K562 (cell line): ENCODE measurements at regions not wholly inside any gene's neighbourhood (a gene's known extent, or its start where the extent isn't known, plus 50 kb on each side); places are given as distances from the start of the nearest gene placed in this dataset.
A peak's percentile ranks its signal among the peaks of the same experiment; 100 is the strongest.

Experiments
- ATAC-seq: fragments of 200-7000 bp; cut with Tn5 transposase; 3 replicates; pipeline ENCODE4 v1.9.1; 2020; ENCODE audit warnings: moderate library complexity
- BruUV-seq: library from RNA; stranded (reverse); fragments of 400-500 nt; replicated peaks from 2 replicates; lab custom pipeline; 2021; lab: Mats Ljungman, UMichigan
- CTCF ChIA-PET: fragments of 300-600 bp; formaldehyde crosslinking; extraction: SDS; loops from one replicate; lab custom pipeline; 2021; ENCODE audit warnings: low intra/inter-chr PET ratio; lab: Yijun Ruan, JAX
- POLR2A ChIA-PET: fragments of 300-600, 350-650 bp; sonication (Branson Sonifier 250); formaldehyde crosslinking; extraction: SDS; loops from one replicate; lab custom pipeline; 2021; ENCODE audit warnings: antibody characterized with exemption, inconsistent platforms; lab: Yijun Ruan, JAX
- DNase-seq, 4 experiments: peaks; one replicate each; pipeline versions ENCODE4 v3.0.0 to v3.0.0-alpha.2; 2011 to 2018; ENCODE audit warnings: low spot score in 3 of 4, mixed read lengths in 3 of 4; ENCODE audit errors: extremely low read depth in 1 of 4
- FAIRE-seq: peaks from 2 replicates; lab custom pipeline; 2011; peaks lifted over from hg19 to GRCh38; lab: Jason Lieb, UNC
- H2AFZ ChIP-seq: 2 replicates; pipeline ENCODE4 v1.6.0; 2011; ENCODE audit warnings: low read depth, low read length, control low read depth, inconsistent platforms
- H3K27ac ChIP-seq: fragments of 200-600 bp; 3 replicates; pipeline ENCODE4 v1.8.0; 2011; ENCODE audit warnings: low read depth, mild to moderate bottlenecking, control low read depth, inconsistent platforms, low read length, moderate library complexity, mixed read lengths; ENCODE audit errors: extremely low read depth
- H3K27me3 ChIP-seq, 2 experiments: fragments of 300-600 bp in 1 of 2; 2 replicates in 1 of 2; 3 replicates in 1 of 2; pipeline versions ENCODE4 v1.6.0 to v1.8.0; 2011; ENCODE audit warnings: inconsistent platforms in 2 of 2, low read length in 2 of 2, mild to moderate bottlenecking in 1 of 2, mixed read lengths in 1 of 2, moderate library complexity in 1 of 2; ENCODE audit not compliant: control insufficient read depth in 2 of 2, insufficient read depth in 2 of 2
- H3K36me3 ChIP-seq: fragments of 300-600 bp; 3 replicates; pipeline ENCODE4 v1.8.0; 2011; ENCODE audit warnings: mild to moderate bottlenecking, low read length, inconsistent platforms; ENCODE audit not compliant: control insufficient read depth, insufficient read depth
- H3K4me1 ChIP-seq, 2 experiments: fragments of 200-600 bp in 1 of 2; replicated peaks in 1 of 2; 2 replicates in 1 of 2; 3 replicates in 1 of 2; pipeline versions ENCODE4 v1.5.1 to v1.8.0; 2011; ENCODE audit warnings: inconsistent platforms in 2 of 2, low read length in 2 of 2, mild to moderate bottlenecking in 1 of 2, mixed read lengths in 1 of 2, moderate library complexity in 1 of 2; ENCODE audit not compliant: control insufficient read depth in 2 of 2, insufficient read depth in 2 of 2
- H3K4me2 ChIP-seq: 2 replicates; pipeline ENCODE4 v1.6.1; 2011; ENCODE audit warnings: low read length, control low read depth, inconsistent platforms, mixed read lengths; ENCODE audit not compliant: insufficient read depth
- H3K4me3 ChIP-seq: fragments of 200-600 bp; sonication (generic), shearing (Covaris generic); 2 replicates; pipeline ENCODE4 v1.5.1; 2016; ENCODE audit warnings: control low read depth, inconsistent platforms
- H3K79me2 ChIP-seq: fragments of 200-600 bp; 3 replicates; pipeline ENCODE4 v1.8.0; 2011; ENCODE audit warnings: low read length, inconsistent platforms; ENCODE audit not compliant: control insufficient read depth, insufficient read depth
- H3K9ac ChIP-seq, 2 experiments: 2 replicates each; pipeline versions ENCODE4 v1.6.0 to v1.6.1; 2011; ENCODE audit warnings: low read depth in 2 of 2, low read length in 2 of 2, control low read depth in 1 of 2, inconsistent platforms in 1 of 2, mild to moderate bottlenecking in 1 of 2, mixed read lengths in 1 of 2; ENCODE audit not compliant: insufficient read depth in 1 of 2
- H3K9me1 ChIP-seq: one replicate; pipeline ENCODE4 v1.6.0; 2011; ENCODE audit warnings: inconsistent platforms, mild to moderate bottlenecking, low read length, moderate library complexity; ENCODE audit not compliant: control insufficient read depth, insufficient read depth
- H3K9me3 ChIP-seq: replicated peaks from 2 replicates; pipeline ENCODE4 v1.5.1; 2011; ENCODE audit warnings: low read depth, low read length, inconsistent platforms; ENCODE audit not compliant: control insufficient read depth, insufficient read depth
- H4K20me1 ChIP-seq: replicated peaks from 2 replicates; pipeline ENCODE4 v1.6.1; 2011; ENCODE audit warnings: low read length, inconsistent platforms, mixed read lengths; ENCODE audit not compliant: control insufficient read depth, insufficient read depth
- BCOR ChIP-seq: fragments of 450-650 bp; IDR thresholded peaks from 2 replicates; pipeline ENCODE4 v1.6.1; 2016
- CCAR2 ChIP-seq: fragments of 200-400 bp; formaldehyde crosslinking; IDR thresholded peaks from 2 replicates; pipeline ENCODE4 v1.6.1; 2017; ENCODE audit warnings: mild to moderate bottlenecking, low read depth, low read length
- GATA2 ChIP-seq: sonication (generic); formaldehyde crosslinking; IDR thresholded peaks from 2 replicates; pipeline ENCODE4 v1.4.0; 2020; ENCODE audit warnings: mild to moderate bottlenecking, missing genetic modification reagents
- IRF1 ChIP-seq: sonication (generic); formaldehyde crosslinking; IDR thresholded peaks from 2 replicates; pipeline ENCODE4 v1.8.0; 2022; ENCODE audit warnings: missing genetic modification reagents, mild to moderate bottlenecking, borderline replicate concordance
- KLF10 ChIP-seq: fragments of 250-450 bp; sonication (Bioruptor Pico); IDR thresholded peaks from 2 replicates; pipeline ENCODE4 v1.6.1; 2021; ENCODE audit warnings: matching md5 sums
- KLF13 ChIP-seq: fragments of 450-650 bp; IDR thresholded peaks from 2 replicates; pipeline ENCODE4 v1.6.1; 2016; ENCODE audit warnings: missing genetic modification characterization, low read depth, mild to moderate bottlenecking, missing compliant biosample characterization, moderate library complexity, borderline replicate concordance
- MED1 ChIP-seq: sonication (generic); formaldehyde crosslinking; IDR thresholded peaks from 2 replicates; pipeline ENCODE4 v1.8.1; 2023; ENCODE audit warnings: missing genetic modification reagents, borderline replicate concordance
- MLX ChIP-seq, 2 experiments: fragments of 450-650 bp in 1 of 2; sonication (generic) in 1 of 2; formaldehyde crosslinking; conservative IDR thresholded peaks; 2 replicates each; pipeline versions ENCODE4 v1.4.0 to v1.8.1; 2020 to 2022; ENCODE audit warnings: mild to moderate bottlenecking in 1 of 2, missing genetic modification reagents in 1 of 2
- SPI1 ChIP-seq: IDR thresholded peaks from 2 replicates; pipeline ENCODE4 v1.6.1; 2011; ENCODE audit warnings: low read depth, low read length, control low read depth, borderline replicate concordance
- ZNF24 ChIP-seq: fragments of 450-650 bp; IDR thresholded peaks from 2 replicates; pipeline ENCODE4 v1.6.1; 2016
- ZNF696 ChIP-seq: fragments of 250-450 bp; sonication (Bioruptor Pico); conservative IDR thresholded peaks from 2 replicates; pipeline ENCODE4 v1.4.0; 2020; ENCODE audit warnings: mild to moderate bottlenecking, moderate library complexity
- WGBS: fragments of 100-300 bp; shearing (Covaris generic); methylation state at CpG from one replicate; pipeline ENCODE4 v1.1.6; 2016; ENCODE audit warnings: low coverage, mixed read lengths; ENCODE audit not compliant: insufficient coverage; ENCODE audit errors: missing lambda C conversion rate; 5-methylcytosine and 5-hydroxymethylcytosine counted together
- in situ Hi-C: fragments of 300-500 bp; cut with MboI; formaldehyde crosslinking; loops from 4 replicates; pipeline ENCODE4 v1.15.0; 2018; ENCODE audit warnings: inconsistent platforms, mixed read lengths
- intact Hi-C: fragments of 100-400 bp; cut with micrococcal nuclease; formaldehyde crosslinking; loops from 2 replicates; pipeline ENCODE4 v1.14.2; 2022

- no peak overlapping the region for H3K4me3 ChIP-seq
- H3K9me1 ChIP-seq = no peaks in the 10 kb centered on the region
- 12% methylated on average over 4 of the region's 4 CpGs for WGBS
- H3K4me1 ChIP-seq = no peaks in the 10 kb centered on the region
- intact Hi-C loops = no loop called here
- no peak overlapping the region for H3K9ac ChIP-seq
- H3K27me3 ChIP-seq = no peaks in the 10 kb centered on the region; a peak in 2 of 5 replicates
- ATAC-seq = no peak
- H3K27ac ChIP-seq = no peak overlapping the region
- FAIRE-seq = no peak
- BruUV-seq = no TSS peak
- no peak overlapping the region for H3K4me2 ChIP-seq
- CTCF ChIA-PET = no interaction called here
- no peak for DNase-seq
- in situ Hi-C loops = no loop called here
- no peaks in the 10 kb centered on the region for H3K9me3 ChIP-seq
- POLR2A ChIA-PET = interaction anchor here (0.9 kb wide), 1 partner anchor 25 kb away, joined by 3 read pairs; no protein-coding TSS in a partner anchor
- H2AFZ ChIP-seq = 0 out of 2 replicates have a peak overlapping the region, but pooled peaks have one; percentile 44
- H3K36me3 ChIP-seq = no peaks in the 10 kb centered on the region
- no peaks in the 10 kb centered on the region for H4K20me1 ChIP-seq
- TF ChIP-seq SPI1 (peak; percentile 72; the same call in 1 of the 2 replicates), KLF10 (CRISPR knock-in tag) (no peak)
- H3K79me2 ChIP-seq = no peaks in the 10 kb centered on the region
Observed at GRCh38 chr15:39447881-39448280, 133.0 kb upstream of the THBS1 start.

- Histone ChIP-seq H2AFZ (peak overlapping the region; percentile 44; the same call in 1 of the 2 replicates), H3K4me2 (no peak overlapping the region), H3K27me3 (no peaks in the 10 kb centered on the region; a peak in 2 of 5 replicates), H3K79me2 (no peaks in the 10 kb centered on the region), H3K4me3 (no peak overlapping the region), H3K9me3 (no peaks in the 10 kb centered on the region), H3K36me3 (no peaks in the 10 kb centered on the region), H3K9ac (no peak overlapping the region), H3K4me1 (no peaks in the 10 kb centered on the region), H3K9me1 (no peaks in the 10 kb centered on the region), H4K20me1 (no peaks in the 10 kb centered on the region), H3K27ac (no peak overlapping the region)
- POLR2A ChIA-PET = interaction anchor here (0.9 kb wide), 1 partner anchor 25 kb away, joined by 3 read pairs; no protein-coding TSS in a partner anchor
- BruUV-seq = no TSS peak
- DNase-seq (no peak), FAIRE-seq (no peak), ATAC-seq (no peak)
- intact Hi-C loops (no loop called here), in situ Hi-C loops (no loop called here)
- CTCF ChIA-PET = no interaction called here
- 21% methylated on average over 4 of the region's 4 CpGs for WGBS
- TF ChIP-seq MLX (CRISPR knock-in tag; conservative IDR thresholded peaks at IDR 0.05) (no peak), BCOR (no peak), KLF13 (tag) (no peak), IRF1 (CRISPR knock-in tag) (no peak), CCAR2 (no peak), ZNF696 (no peak), MED1 (no peak), GATA2 (CRISPR knock-in tag) (no peak), ZNF24 (no peak)
Observed at GRCh38 chr15:39448409-39448808, 132.5 kb upstream of the THBS1 start.
